Panc1 (cell line): ENCODE measurements at regions not wholly inside any gene's neighbourhood (a gene's known extent, or its start where the extent isn't known, plus 50 kb on each side); places are given as distances from the start of the nearest gene placed in this dataset.

Source experiments
- ATAC-seq: fragments of 200-7000 bp; cut with Tn5 transposase; 2 replicates; pipeline ENCODE4 v1.9.1; 2020; ENCODE audit warnings: mild to moderate bottlenecking, moderate library complexity
- BruUV-seq: library from RNA; stranded (reverse); fragments of 400-500 nt; replicated peaks from 2 replicates; lab custom pipeline; 2021; lab: Mats Ljungman, UMichigan
- CTCF ChIA-PET: fragments of 300-600 bp; sonication (Branson Sonifier 250); formaldehyde crosslinking; loops from one replicate; lab custom pipeline; 2022; ENCODE audit warnings: antibody characterized with exemption; lab: Charles Lee
- POLR2A ChIA-PET: fragments of 300-600 bp; sonication (Branson Sonifier 250); formaldehyde crosslinking; loops from one replicate; lab custom pipeline; 2022; ENCODE audit warnings: antibody characterized with exemption; lab: Charles Lee
- DNase-seq: peaks from one replicate; pipeline ENCODE4 v3.0.0-alpha.2; 2010; ENCODE audit warnings: low read depth, low spot score
- H3K27ac ChIP-seq: 2 replicates; pipeline ENCODE4 v1.5.1; 2011; ENCODE audit warnings: mild to moderate bottlenecking, low read length, inconsistent platforms
- H3K27me3 ChIP-seq: fragments of 200-500 bp; sonication (Bioruptor generic); 2 replicates; pipeline ENCODE4 v1.6.0; 2014; ENCODE audit warnings: low read length, inconsistent platforms; ENCODE audit not compliant: control insufficient read depth, insufficient read depth
- H3K36me3 ChIP-seq: fragments of 200-500 bp; sonication (Bioruptor generic); 2 replicates; pipeline ENCODE4 v1.5.1; 2014; ENCODE audit warnings: inconsistent platforms, mild to moderate bottlenecking, low read length, moderate library complexity; ENCODE audit not compliant: control insufficient read depth, insufficient read depth
- H3K4me1 ChIP-seq: 2 replicates; pipeline ENCODE4 v1.5.1; 2011; ENCODE audit warnings: inconsistent platforms, mild to moderate bottlenecking, low read length, moderate library complexity; ENCODE audit not compliant: control insufficient read depth, insufficient read depth
- H3K4me3 ChIP-seq, 2 experiments: 2 replicates each; pipeline ENCODE4 v1.5.1; 2011 to 2012; ENCODE audit warnings: low read depth in 2 of 2, low read length in 2 of 2, mild to moderate bottlenecking in 2 of 2, inconsistent platforms in 1 of 2, moderate library complexity in 1 of 2
- H3K9me3 ChIP-seq: fragments of 200-500 bp; sonication (Bioruptor generic); 2 replicates; pipeline ENCODE4 v1.5.1; 2014; ENCODE audit warnings: low read depth, mild to moderate bottlenecking, inconsistent platforms, low read length, moderate library complexity; ENCODE audit not compliant: control insufficient read depth, insufficient read depth
- POLR2AphosphoS5 ChIP-seq: IDR thresholded peaks from 2 replicates; pipeline ENCODE4 v1.6.1; 2012; ENCODE audit warnings: mild to moderate bottlenecking, low read depth, low read length, moderate library complexity
- SIN3A ChIP-seq: IDR thresholded peaks from 2 replicates; pipeline ENCODE4 v1.6.1; 2012; ENCODE audit warnings: low read depth, mild to moderate bottlenecking, low read length, moderate library complexity, borderline replicate concordance; ENCODE audit not compliant: insufficient read depth
- TCF7L2 ChIP-seq: IDR thresholded peaks from 2 replicates; pipeline ENCODE4 v1.6.1; 2011; ENCODE audit warnings: mild to moderate bottlenecking, low read depth, low read length, inconsistent platforms
- in situ Hi-C: cut with HindIII; loops from 2 replicates; pipeline ENCODE4 v1.10.0; 2016; ENCODE audit warnings: low sequenced_read_pairs, low pct_unique_long_range_greater_than_20kb
- intact Hi-C: fragments of 100-400 bp; cut with micrococcal nuclease; formaldehyde crosslinking; loops from one replicate; pipeline ENCODE4 v1.10.0; 2022; ENCODE audit not compliant: unreplicated experiment
- TF ChIP-seq, protein P1 (sequence below), 2 experiments: IDR thresholded peaks; 2 replicates each; pipeline ENCODE4 v1.6.1; 2011 to 2012; ENCODE audit warnings: low read depth in 2 of 2, control low read depth in 1 of 2, low read length in 1 of 2, mild to moderate bottlenecking in 1 of 2, moderate library complexity in 1 of 2; ENCODE audit not compliant: insufficient read depth in 1 of 2
- TF ChIP-seq, protein P2 (sequence below): fragments of 450-650 bp; IDR thresholded peaks from 2 replicates; pipeline ENCODE4 v1.5.1; 2017; ENCODE audit warnings: mild to moderate bottlenecking

DNA sequence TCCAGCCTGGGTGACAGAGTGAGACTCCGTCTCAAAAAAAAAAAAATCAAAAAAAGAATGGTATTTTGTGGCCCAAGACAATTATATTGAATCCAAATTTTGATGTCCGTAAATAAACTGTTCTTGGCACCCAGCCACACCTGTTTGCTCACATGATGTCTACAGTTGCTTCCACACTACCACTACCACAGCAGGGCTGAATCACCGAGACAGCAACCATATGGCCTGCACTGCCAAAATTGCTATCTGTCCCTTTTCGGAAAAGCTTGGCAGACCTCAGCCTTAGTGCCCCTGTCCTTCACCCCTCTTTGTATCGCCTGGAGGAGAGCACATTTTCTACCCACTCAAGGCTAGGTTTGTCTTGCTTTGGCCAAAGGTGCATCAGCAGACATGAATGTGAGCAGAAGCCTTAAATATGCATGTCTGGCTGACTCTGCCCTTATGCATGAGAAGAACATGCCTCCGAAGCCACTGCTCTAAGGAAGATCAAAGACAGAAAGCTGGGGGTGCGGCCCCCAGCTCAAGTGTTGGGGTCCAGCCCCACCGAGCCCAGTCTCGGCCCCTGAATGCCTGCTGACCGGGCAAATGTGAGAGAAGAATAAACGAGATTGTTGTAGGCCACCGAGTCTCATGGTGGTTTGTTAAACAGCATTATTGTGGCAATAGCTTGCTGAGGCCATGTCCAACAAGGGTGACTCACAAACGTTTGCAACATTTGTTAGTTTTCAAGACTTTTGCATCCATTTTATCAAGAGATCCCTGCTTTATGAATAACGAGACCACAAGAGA, 108.1 kb downstream of the TPRA1 start:
- ChIA-PET POLR2A (no interaction called here), CTCF (no interaction called here)
- TF ChIP-seq, protein P1, sequence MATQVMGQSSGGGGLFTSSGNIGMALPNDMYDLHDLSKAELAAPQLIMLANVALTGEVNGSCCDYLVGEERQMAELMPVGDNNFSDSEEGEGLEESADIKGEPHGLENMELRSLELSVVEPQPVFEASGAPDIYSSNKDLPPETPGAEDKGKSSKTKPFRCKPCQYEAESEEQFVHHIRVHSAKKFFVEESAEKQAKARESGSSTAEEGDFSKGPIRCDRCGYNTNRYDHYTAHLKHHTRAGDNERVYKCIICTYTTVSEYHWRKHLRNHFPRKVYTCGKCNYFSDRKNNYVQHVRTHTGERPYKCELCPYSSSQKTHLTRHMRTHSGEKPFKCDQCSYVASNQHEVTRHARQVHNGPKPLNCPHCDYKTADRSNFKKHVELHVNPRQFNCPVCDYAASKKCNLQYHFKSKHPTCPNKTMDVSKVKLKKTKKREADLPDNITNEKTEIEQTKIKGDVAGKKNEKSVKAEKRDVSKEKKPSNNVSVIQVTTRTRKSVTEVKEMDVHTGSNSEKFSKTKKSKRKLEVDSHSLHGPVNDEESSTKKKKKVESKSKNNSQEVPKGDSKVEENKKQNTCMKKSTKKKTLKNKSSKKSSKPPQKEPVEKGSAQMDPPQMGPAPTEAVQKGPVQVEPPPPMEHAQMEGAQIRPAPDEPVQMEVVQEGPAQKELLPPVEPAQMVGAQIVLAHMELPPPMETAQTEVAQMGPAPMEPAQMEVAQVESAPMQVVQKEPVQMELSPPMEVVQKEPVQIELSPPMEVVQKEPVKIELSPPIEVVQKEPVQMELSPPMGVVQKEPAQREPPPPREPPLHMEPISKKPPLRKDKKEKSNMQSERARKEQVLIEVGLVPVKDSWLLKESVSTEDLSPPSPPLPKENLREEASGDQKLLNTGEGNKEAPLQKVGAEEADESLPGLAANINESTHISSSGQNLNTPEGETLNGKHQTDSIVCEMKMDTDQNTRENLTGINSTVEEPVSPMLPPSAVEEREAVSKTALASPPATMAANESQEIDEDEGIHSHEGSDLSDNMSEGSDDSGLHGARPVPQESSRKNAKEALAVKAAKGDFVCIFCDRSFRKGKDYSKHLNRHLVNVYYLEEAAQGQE (IDR thresholded peaks at IDR 0.05; ENCODE audit: insufficient read depth in 1 of 2, low read depth in 2 of 2, low read length in 1 of 2), result no peak
- no peak for TF ChIP-seq SIN3A
- H3K4me1 ChIP-seq, result no peaks in the 10 kb centered on the region
- no peak overlapping the region for H3K27ac ChIP-seq
- BruUV-seq, result no TSS peak
- no peak for ATAC-seq
- H3K4me3 ChIP-seq, result no peak overlapping the region
- in situ Hi-C loops, result no loop called here
- DNase-seq, result no peak
- intact Hi-C loops, result no loop called here
- no peaks in the 10 kb centered on the region for H3K36me3 ChIP-seq
- H3K27me3 ChIP-seq, result peaks cover 5% of the 10 kb centered on the region; the same call in 1 of the 2 replicates
- no peaks in the 10 kb centered on the region for H3K9me3 ChIP-seq

DNA sequence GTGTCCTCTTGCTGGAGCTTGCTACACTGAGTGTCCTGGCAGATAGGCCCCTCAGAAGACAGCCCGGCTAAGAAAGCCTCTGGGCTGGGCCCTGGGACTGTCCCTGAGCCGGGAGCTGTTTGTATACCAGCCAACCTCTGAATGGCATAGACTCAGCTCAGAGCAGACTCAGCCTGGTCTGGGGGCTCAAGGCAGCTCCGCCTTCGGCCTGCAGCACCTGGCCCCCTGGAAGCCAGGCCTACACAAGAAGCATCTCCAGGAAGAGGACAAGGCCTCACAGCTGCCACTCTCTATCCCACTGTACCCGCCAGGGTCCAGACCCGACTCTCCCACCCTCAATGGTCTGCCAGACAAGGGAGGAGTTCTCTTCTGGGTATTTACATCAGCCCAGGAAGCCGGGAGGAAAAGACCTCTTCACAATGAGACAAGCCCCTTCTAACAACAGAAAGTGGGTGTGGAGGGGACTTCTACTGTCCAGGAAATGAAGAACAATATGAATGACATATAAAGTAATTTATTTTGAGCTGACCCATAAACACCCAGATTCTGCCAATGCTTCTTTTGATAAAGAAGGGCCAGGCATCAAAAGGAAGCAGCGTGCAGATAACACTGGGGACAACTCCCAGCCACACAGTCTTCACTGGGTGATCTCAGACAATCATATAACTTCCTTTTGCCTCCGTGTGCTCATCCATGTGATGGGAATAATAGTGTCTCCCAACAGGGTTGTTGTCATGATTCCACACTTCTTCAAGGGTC, 110.2 kb downstream of the TPRA1 start:
- Histone ChIP-seq H3K27ac (no peak overlapping the region), H3K36me3 (no peaks in the 10 kb centered on the region), H3K9me3 (no peaks in the 10 kb centered on the region), H3K4me3 (no peak overlapping the region), H3K27me3 (peaks cover 5% of the 10 kb centered on the region; the same call in 1 of the 2 replicates), H3K4me1 (no peaks in the 10 kb centered on the region)
- ChIA-PET CTCF (no interaction called here), POLR2A (no interaction called here)
- intact Hi-C loops (no loop called here), in situ Hi-C loops (no loop called here)
- DNase-seq (no peak), ATAC-seq (no peak)
- no TSS peak for BruUV-seq
- TF ChIP-seq, protein P1 (IDR thresholded peaks at IDR 0.05; ENCODE audit: insufficient read depth in 1 of 2, low read depth in 2 of 2, low read length in 1 of 2), result no peak
- TF ChIP-seq SIN3A, result no peak
- TF ChIP-seq TCF7L2, result no peak
- TF ChIP-seq POLR2AphosphoS5, result no peak
- TF ChIP-seq, protein P2, sequence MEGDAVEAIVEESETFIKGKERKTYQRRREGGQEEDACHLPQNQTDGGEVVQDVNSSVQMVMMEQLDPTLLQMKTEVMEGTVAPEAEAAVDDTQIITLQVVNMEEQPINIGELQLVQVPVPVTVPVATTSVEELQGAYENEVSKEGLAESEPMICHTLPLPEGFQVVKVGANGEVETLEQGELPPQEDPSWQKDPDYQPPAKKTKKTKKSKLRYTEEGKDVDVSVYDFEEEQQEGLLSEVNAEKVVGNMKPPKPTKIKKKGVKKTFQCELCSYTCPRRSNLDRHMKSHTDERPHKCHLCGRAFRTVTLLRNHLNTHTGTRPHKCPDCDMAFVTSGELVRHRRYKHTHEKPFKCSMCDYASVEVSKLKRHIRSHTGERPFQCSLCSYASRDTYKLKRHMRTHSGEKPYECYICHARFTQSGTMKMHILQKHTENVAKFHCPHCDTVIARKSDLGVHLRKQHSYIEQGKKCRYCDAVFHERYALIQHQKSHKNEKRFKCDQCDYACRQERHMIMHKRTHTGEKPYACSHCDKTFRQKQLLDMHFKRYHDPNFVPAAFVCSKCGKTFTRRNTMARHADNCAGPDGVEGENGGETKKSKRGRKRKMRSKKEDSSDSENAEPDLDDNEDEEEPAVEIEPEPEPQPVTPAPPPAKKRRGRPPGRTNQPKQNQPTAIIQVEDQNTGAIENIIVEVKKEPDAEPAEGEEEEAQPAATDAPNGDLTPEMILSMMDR, result no peak
